ENCODE measurements at regions not wholly inside any gene's neighbourhood (a gene's known extent, or its start where the extent isn't known, plus 50 kb on each side); places are given as distances from the start of the nearest gene placed in this dataset.

GRCh38 chr5:128014578-128014977 lies 69.0 kb upstream of the SLC12A2 start:
- no peak overlapping the region for H3K27ac ChIP-seq (ENCODE audit: low read depth, low read length)
- no peaks in the 10 kb centered on the region for H3K9me3 ChIP-seq (ENCODE audit: control insufficient read depth, insufficient read depth, low read length)
- H3K36me3 ChIP-seq (ENCODE audit: control insufficient read depth, insufficient read depth, low read length) = no peaks in the 10 kb centered on the region
- DNase-seq (ENCODE audit: low read depth in 4 of 6, low spot score in 6 of 6) = no peak
- H3K4me3 ChIP-seq (ENCODE audit: low read depth, low read length) = no peak overlapping the region
- H3K27me3 ChIP-seq (ENCODE audit: control insufficient read depth, insufficient read depth, low read length) = no peaks in the 10 kb centered on the region
- no CpG with 5 or more reads among the region's 2 CpGs for WGBS (ENCODE audit: insufficient coverage)
- no peaks in the 10 kb centered on the region for H3K4me1 ChIP-seq (ENCODE audit: control insufficient read depth, insufficient read depth, low read length)

GRCh38 chr5:128015478-128015877 lies 68.1 kb upstream of the SLC12A2 start:
- H3K27me3 ChIP-seq (ENCODE audit: control insufficient read depth, insufficient read depth, low read length) = no peaks in the 10 kb centered on the region
- WGBS (ENCODE audit: insufficient coverage) = no CpG with 5 or more reads among the region's 1 CpG
- H3K4me3 ChIP-seq (ENCODE audit: low read depth, low read length) = no peak overlapping the region
- no peaks in the 10 kb centered on the region for H3K9me3 ChIP-seq (ENCODE audit: control insufficient read depth, insufficient read depth, low read length)
- no peaks in the 10 kb centered on the region for H3K4me1 ChIP-seq (ENCODE audit: control insufficient read depth, insufficient read depth, low read length)
- no peak for DNase-seq (ENCODE audit: low read depth in 4 of 6, low spot score in 6 of 6)
- H3K27ac ChIP-seq (ENCODE audit: low read depth, low read length) = no peak overlapping the region
- H3K36me3 ChIP-seq (ENCODE audit: control insufficient read depth, insufficient read depth, low read length) = no peaks in the 10 kb centered on the region

GRCh38 chr5:128015978-128016377 lies 67.6 kb upstream of the SLC12A2 start:
- Histone ChIP-seq H3K4me3 (ENCODE audit: low read depth, low read length) (no peak overlapping the region), H3K9me3 (ENCODE audit: control insufficient read depth, insufficient read depth, low read length) (no peaks in the 10 kb centered on the region), H3K4me1 (ENCODE audit: control insufficient read depth, insufficient read depth, low read length) (no peaks in the 10 kb centered on the region), H3K27me3 (ENCODE audit: control insufficient read depth, insufficient read depth, low read length) (no peaks in the 10 kb centered on the region), H3K36me3 (ENCODE audit: control insufficient read depth, insufficient read depth, low read length) (no peaks in the 10 kb centered on the region), H3K27ac (ENCODE audit: low read depth, low read length) (no peak overlapping the region)
- DNase-seq (ENCODE audit: low read depth in 4 of 6, low spot score in 6 of 6) = no peak
- no CpG with 5 or more reads among the region's 1 CpG for WGBS (ENCODE audit: insufficient coverage)

- no peaks in the 10 kb centered on the region for H3K36me3 ChIP-seq (ENCODE audit: control insufficient read depth, insufficient read depth, low read length)
- no peaks in the 10 kb centered on the region for H3K27me3 ChIP-seq (ENCODE audit: control insufficient read depth, insufficient read depth, low read length)
- 92% methylated on average over 1 of the region's 1 CpG for WGBS (ENCODE audit: insufficient coverage)
- no peak overlapping the region for H3K27ac ChIP-seq (ENCODE audit: low read depth, low read length)
- H3K9me3 ChIP-seq (ENCODE audit: control insufficient read depth, insufficient read depth, low read length) = peaks cover 2% of the 10 kb centered on the region
- no peak overlapping the region for H3K4me3 ChIP-seq (ENCODE audit: low read depth, low read length)
- no peaks in the 10 kb centered on the region for H3K4me1 ChIP-seq (ENCODE audit: control insufficient read depth, insufficient read depth, low read length)
- DNase-seq (ENCODE audit: low read depth in 4 of 6, low spot score in 6 of 6) = no peak
Observed at GRCh38 chr5:128019391-128019790, 64.2 kb upstream of the SLC12A2 start.

GRCh38 chr5:128020012-128020411 lies 63.6 kb upstream of the SLC12A2 start:
- Histone ChIP-seq H3K27me3 (ENCODE audit: control insufficient read depth, insufficient read depth, low read length) (no peaks in the 10 kb centered on the region), H3K36me3 (ENCODE audit: control insufficient read depth, insufficient read depth, low read length) (no peaks in the 10 kb centered on the region), H3K4me1 (ENCODE audit: control insufficient read depth, insufficient read depth, low read length) (no peaks in the 10 kb centered on the region), H3K9me3 (ENCODE audit: control insufficient read depth, insufficient read depth, low read length) (peaks cover 2% of the 10 kb centered on the region), H3K27ac (ENCODE audit: low read depth, low read length) (no peak overlapping the region), H3K4me3 (ENCODE audit: low read depth, low read length) (no peak overlapping the region)
- 73% methylated on average over 1 of the region's 1 CpG for WGBS (ENCODE audit: insufficient coverage)
- DNase-seq (ENCODE audit: low read depth in 4 of 6, low spot score in 6 of 6) = peak in 1 of 6 donors; percentile 13

- H3K36me3 ChIP-seq (ENCODE audit: control insufficient read depth, insufficient read depth, low read length) = no peaks in the 10 kb centered on the region
- no peak overlapping the region for H3K27ac ChIP-seq (ENCODE audit: low read depth, low read length)
- H3K4me3 ChIP-seq (ENCODE audit: low read depth, low read length) = no peak overlapping the region
- H3K4me1 ChIP-seq (ENCODE audit: control insufficient read depth, insufficient read depth, low read length) = no peaks in the 10 kb centered on the region
- no peak for DNase-seq (ENCODE audit: low read depth in 4 of 6, low spot score in 6 of 6)
- H3K27me3 ChIP-seq (ENCODE audit: control insufficient read depth, insufficient read depth, low read length) = no peaks in the 10 kb centered on the region
- WGBS (ENCODE audit: insufficient coverage) = no CpG with 5 or more reads among the region's 1 CpG
- peaks cover 2% of the 10 kb centered on the region for H3K9me3 ChIP-seq (ENCODE audit: control insufficient read depth, insufficient read depth, low read length)
Observed at GRCh38 chr5:128021411-128021810, 62.2 kb upstream of the SLC12A2 start.
